ENCODE measurements at regions not wholly inside any gene's neighbourhood (a gene's known extent, or its start where the extent isn't known, plus 50 kb on each side); places are given as distances from the start of the nearest gene placed in this dataset.

DNA sequence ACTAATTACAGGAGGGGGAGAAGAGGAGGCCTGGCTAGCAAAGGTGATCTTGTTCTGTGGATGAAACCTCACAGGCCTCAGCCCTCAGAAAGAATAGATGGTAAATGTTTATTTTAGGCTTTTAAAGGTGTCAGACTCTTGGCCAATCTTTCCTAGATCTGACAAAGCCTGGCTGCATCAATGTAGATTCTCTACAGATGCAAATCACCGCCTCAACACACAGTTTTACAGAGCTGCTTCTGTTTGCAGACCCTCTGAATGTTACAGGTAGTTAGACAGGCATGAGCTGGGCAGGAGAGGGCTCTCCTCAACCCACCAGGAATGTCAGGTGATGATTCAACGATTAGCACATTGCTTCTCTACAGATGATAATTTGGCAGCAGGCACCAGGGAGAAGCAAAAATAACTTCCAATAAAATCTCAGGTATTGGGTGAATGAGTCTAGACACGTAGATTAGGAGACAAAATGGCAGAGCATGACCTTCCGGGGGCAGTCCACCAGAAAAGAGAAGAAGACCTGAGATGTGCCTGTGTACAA lies 105.4 kb upstream of the VANGL1 start:
- H2AFZ ChIP-seq (ENCODE audit: low read length): no peak overlapping the region

More for the DNA sequence above, 105.4 kb upstream of the VANGL1 start:
- Histone ChIP-seq H3K4me2 (ENCODE audit: low read depth, low read length) (no peak overlapping the region), H3K4me1 (ENCODE audit: insufficient read depth, low read length) (no peaks in the 10 kb centered on the region), H4K20me1 (ENCODE audit: insufficient read depth, low read length) (no peaks in the 10 kb centered on the region), H3K36me3 (replicated peaks in 1 of 2; ENCODE audit: control insufficient read depth in 1 of 2, insufficient read depth in 2 of 2, low read length in 2 of 2) (no peaks in the 10 kb centered on the region), H3K9ac (ENCODE audit: insufficient read depth, low read depth, low read length) (no peak overlapping the region), H3K79me2 (ENCODE audit: insufficient read depth, low read length) (no peaks in the 10 kb centered on the region), H3K9me3 (ENCODE audit: low read length) (no peaks in the 10 kb centered on the region), H3K27ac (ENCODE audit: extremely low read length, insufficient read depth, low read length) (no peak overlapping the region), H3K27me3 (ENCODE audit: control insufficient read depth in 1 of 2, insufficient read depth in 2 of 2, low read length in 2 of 2) (no peaks in the 10 kb centered on the region; a peak in 1 of 5 replicates), H3K4me3 (replicated peaks in 1 of 3; ENCODE audit: insufficient read depth in 1 of 3, low read depth in 2 of 3, low read length in 3 of 3) (no peak overlapping the region)
- ChIA-PET CTCF (ENCODE audit: low intra/inter-chr PET ratio, low total read pairs) (no interaction called here), POLR2A (no interaction called here)
- no peak for DNase-seq (ENCODE audit: low spot score)
- FAIRE-seq: no peak
- no peak for TF ChIP-seq MTA3 (CRISPR knock-in tag; IDR thresholded peaks at IDR 0.05)
- no peak for TF ChIP-seq POLR2A (IDR thresholded peaks at IDR 0.05; ENCODE audit: insufficient read depth in 1 of 2, low read depth in 2 of 2, low read length in 2 of 2)
- TF ChIP-seq, protein P1, sequence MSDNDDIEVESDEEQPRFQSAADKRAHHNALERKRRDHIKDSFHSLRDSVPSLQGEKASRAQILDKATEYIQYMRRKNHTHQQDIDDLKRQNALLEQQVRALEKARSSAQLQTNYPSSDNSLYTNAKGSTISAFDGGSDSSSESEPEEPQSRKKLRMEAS (IDR thresholded peaks at IDR 0.05): no peak
- no peak for TF ChIP-seq THYN1 (CRISPR knock-in tag; IDR thresholded peaks at IDR 0.05; ENCODE audit: borderline replicate concordance, low read depth)
- no peak for TF ChIP-seq POLR2G (IDR thresholded peaks at IDR 0.05; ENCODE audit: low read depth, low read length)
- no peak for TF ChIP-seq NPAS2 (CRISPR knock-in tag; IDR thresholded peaks at IDR 0.05; ENCODE audit: borderline replicate concordance)
- no peak for TF ChIP-seq TBX3 (IDR thresholded peaks at IDR 0.05; ENCODE audit: borderline replicate concordance)
- TF ChIP-seq, protein P2, sequence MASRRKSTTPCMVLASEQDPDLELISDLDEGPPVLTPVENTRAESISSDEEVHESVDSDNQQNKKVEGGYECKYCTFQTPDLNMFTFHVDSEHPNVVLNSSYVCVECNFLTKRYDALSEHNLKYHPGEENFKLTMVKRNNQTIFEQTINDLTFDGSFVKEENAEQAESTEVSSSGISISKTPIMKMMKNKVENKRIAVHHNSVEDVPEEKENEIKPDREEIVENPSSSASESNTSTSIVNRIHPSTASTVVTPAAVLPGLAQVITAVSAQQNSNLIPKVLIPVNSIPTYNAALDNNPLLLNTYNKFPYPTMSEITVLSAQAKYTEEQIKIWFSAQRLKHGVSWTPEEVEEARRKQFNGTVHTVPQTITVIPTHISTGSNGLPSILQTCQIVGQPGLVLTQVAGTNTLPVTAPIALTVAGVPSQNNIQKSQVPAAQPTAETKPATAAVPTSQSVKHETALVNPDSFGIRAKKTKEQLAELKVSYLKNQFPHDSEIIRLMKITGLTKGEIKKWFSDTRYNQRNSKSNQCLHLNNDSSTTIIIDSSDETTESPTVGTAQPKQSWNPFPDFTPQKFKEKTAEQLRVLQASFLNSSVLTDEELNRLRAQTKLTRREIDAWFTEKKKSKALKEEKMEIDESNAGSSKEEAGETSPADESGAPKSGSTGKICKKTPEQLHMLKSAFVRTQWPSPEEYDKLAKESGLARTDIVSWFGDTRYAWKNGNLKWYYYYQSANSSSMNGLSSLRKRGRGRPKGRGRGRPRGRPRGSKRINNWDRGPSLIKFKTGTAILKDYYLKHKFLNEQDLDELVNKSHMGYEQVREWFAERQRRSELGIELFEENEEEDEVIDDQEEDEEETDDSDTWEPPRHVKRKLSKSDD (CRISPR knock-in tag; IDR thresholded peaks at IDR 0.05; ENCODE audit: low read depth): no peak
- no peak for TF ChIP-seq ZNF10 (CRISPR knock-in tag; IDR thresholded peaks at IDR 0.05; ENCODE audit: borderline replicate concordance, low read depth)
- no peak for TF ChIP-seq ZMAT3 (CRISPR knock-in tag; conservative IDR thresholded peaks at IDR 0.05)
- TF ChIP-seq, protein P3, sequence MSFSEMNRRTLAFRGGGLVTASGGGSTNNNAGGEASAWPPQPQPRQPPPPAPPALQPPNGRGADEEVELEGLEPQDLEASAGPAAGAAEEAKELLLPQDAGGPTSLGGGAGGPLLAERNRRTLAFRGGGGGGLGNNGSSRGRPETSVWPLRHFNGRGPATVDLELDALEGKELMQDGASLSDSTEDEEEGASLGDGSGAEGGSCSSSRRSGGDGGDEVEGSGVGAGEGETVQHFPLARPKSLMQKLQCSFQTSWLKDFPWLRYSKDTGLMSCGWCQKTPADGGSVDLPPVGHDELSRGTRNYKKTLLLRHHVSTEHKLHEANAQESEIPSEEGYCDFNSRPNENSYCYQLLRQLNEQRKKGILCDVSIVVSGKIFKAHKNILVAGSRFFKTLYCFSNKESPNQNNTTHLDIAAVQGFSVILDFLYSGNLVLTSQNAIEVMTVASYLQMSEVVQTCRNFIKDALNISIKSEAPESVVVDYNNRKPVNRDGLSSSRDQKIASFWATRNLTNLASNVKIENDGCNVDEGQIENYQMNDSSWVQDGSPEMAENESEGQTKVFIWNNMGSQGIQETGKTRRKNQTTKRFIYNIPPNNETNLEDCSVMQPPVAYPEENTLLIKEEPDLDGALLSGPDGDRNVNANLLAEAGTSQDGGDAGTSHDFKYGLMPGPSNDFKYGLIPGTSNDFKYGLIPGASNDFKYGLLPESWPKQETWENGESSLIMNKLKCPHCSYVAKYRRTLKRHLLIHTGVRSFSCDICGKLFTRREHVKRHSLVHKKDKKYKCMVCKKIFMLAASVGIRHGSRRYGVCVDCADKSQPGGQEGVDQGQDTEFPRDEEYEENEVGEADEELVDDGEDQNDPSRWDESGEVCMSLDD (CRISPR knock-in tag; IDR thresholded peaks at IDR 0.05; ENCODE audit: borderline replicate concordance): no peak
- TF ChIP-seq ATAD3A (CRISPR knock-in tag; IDR thresholded peaks at IDR 0.05): no peak
- no peak for TF ChIP-seq ZNF292 (CRISPR knock-in tag; IDR thresholded peaks at IDR 0.05; ENCODE audit: borderline replicate concordance, low read depth)
- TF ChIP-seq ZFP82 (CRISPR knock-in tag; IDR thresholded peaks at IDR 0.05; ENCODE audit: borderline replicate concordance): no peak
- no peak for TF ChIP-seq TGIF2 (CRISPR knock-in tag; IDR thresholded peaks at IDR 0.05)
- intact Hi-C loops (cut with micrococcal nuclease; ENCODE audit: unreplicated experiment) (no loop called here), in situ Hi-C loops (cut with HindIII; ENCODE audit: extremely low pct_ligation_motif_present, low pct_unique_long_range_greater_than_20kb) (no loop called here)
- no TSS peak for BruUV-seq (replicated peaks)
- no peak for ATAC-seq
- WGBS (ENCODE audit: low lambda C conversion rate): 25% methylated on average over 4 of the region's 4 CpGs

All from HepG2 (cell line).